DOHH2 (cell line): ENCODE measurements at regions not wholly inside any gene's neighbourhood (a gene's known extent, or its start where the extent isn't known, plus 50 kb on each side); places are given as distances from the start of the nearest gene placed in this dataset.

Experiments
- EZH2phosphoT487 ChIP-seq: fragments of 200-600 bp; sonication (generic); IDR thresholded peaks from 2 replicates; pipeline ENCODE4 v1.6.1; 2017; ENCODE audit warnings: borderline replicate concordance, mild to moderate bottlenecking, antibody characterized with exemption, low read length, moderate library complexity, mixed read lengths
- TF ChIP-seq, protein P1 (sequence below): fragments of 200-600 bp; sonication (generic); IDR thresholded peaks from one replicate; pipeline ENCODE4 v1.5.1; 2014; ENCODE audit warnings: antibody characterized with exemption, mild to moderate bottlenecking, low read depth, low read length; ENCODE audit not compliant: poor library complexity, severe bottlenecking

DNA sequence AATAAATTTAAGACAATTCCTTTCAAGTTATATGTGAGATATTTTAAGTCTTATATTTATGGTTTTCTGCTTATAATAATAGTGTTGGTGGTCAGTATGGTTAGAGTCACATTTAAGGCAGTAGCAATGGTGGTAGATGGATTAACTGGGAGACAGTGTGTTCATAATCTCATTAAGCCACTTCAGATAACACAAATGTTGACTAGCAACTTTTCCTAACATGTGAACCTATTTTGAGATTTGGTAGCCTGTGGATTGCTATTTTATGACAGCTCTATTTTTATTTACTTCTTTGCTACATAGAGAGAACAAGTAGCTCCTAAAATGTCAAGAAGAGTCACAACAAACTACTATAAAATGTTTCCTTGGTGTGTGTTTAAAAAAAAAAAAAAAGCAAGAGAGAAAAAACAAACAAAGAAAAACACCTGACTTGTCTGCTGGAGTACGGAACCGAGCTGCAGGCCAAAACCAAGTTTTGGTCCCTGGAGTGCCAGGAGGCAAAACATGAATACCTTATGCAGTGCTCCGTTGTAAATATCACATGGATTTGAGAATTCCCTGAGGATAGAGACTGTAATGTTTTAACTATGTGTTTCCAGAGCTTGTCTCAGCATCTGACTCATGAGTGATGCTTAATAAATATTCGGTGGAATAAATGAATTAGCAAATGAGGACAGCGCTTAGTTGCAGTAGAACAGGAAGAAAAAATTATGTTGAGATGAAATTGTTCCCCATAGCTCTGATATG, 457.1 kb upstream of the ROBO2 start:
- TF ChIP-seq, protein P1, sequence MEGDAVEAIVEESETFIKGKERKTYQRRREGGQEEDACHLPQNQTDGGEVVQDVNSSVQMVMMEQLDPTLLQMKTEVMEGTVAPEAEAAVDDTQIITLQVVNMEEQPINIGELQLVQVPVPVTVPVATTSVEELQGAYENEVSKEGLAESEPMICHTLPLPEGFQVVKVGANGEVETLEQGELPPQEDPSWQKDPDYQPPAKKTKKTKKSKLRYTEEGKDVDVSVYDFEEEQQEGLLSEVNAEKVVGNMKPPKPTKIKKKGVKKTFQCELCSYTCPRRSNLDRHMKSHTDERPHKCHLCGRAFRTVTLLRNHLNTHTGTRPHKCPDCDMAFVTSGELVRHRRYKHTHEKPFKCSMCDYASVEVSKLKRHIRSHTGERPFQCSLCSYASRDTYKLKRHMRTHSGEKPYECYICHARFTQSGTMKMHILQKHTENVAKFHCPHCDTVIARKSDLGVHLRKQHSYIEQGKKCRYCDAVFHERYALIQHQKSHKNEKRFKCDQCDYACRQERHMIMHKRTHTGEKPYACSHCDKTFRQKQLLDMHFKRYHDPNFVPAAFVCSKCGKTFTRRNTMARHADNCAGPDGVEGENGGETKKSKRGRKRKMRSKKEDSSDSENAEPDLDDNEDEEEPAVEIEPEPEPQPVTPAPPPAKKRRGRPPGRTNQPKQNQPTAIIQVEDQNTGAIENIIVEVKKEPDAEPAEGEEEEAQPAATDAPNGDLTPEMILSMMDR, result no peak
- no peak for TF ChIP-seq EZH2phosphoT487
